HepG2 (cell line): ENCODE measurements at regions not wholly inside any gene's neighbourhood (a gene's known extent, or its start where the extent isn't known, plus 50 kb on each side); places are given as distances from the start of the nearest gene placed in this dataset.

Source experiments
- ATAC-seq: fragments of 200-7000 bp; cut with Tn5 transposase; 3 replicates; pipeline ENCODE4 v1.9.1; 2020; ENCODE audit warnings: mild to moderate bottlenecking, moderate library complexity
- BruUV-seq: library from RNA; stranded (reverse); fragments of 400-500 nt; replicated peaks from 2 replicates; lab custom pipeline; 2021; lab: Mats Ljungman, UMichigan
- CTCF ChIA-PET: fragments of 300-600 bp; formaldehyde crosslinking; extraction: SDS; loops from one replicate; lab custom pipeline; 2021; ENCODE audit warnings: low total read pairs, inconsistent platforms, low intra/inter-chr PET ratio; lab: Yijun Ruan, JAX
- POLR2A ChIA-PET: fragments of 350-600 bp; sonication (Branson Sonifier 250); formaldehyde crosslinking; loops from one replicate; lab custom pipeline; 2020; ENCODE audit warnings: antibody characterized with exemption, inconsistent platforms; lab: Yijun Ruan, JAX
- DNase-seq: peaks from one replicate; pipeline ENCODE4 v3.0.0-alpha.2; 2015; ENCODE audit warnings: low spot score
- FAIRE-seq: peaks from 3 replicates; lab custom pipeline; 2011; peaks lifted over from hg19 to GRCh38; lab: Jason Lieb, UNC
- H2AFZ ChIP-seq: one replicate; pipeline ENCODE4 v1.6.1; 2011; ENCODE audit warnings: low read length, inconsistent platforms
- H3K27ac ChIP-seq: fragments of 300-600 bp; 3 replicates; pipeline ENCODE4 v1.8.0; 2011; ENCODE audit warnings: mixed run types, mild to moderate bottlenecking, mixed read lengths, low read length, inconsistent platforms; ENCODE audit not compliant: insufficient read depth; ENCODE audit errors: extremely low read length
- H3K27me3 ChIP-seq, 2 experiments: fragments of 200-600 bp in 1 of 2; 2 replicates in 1 of 2; 3 replicates in 1 of 2; pipeline versions ENCODE4 v1.6.0 to v1.8.0; 2011; ENCODE audit warnings: low read length in 2 of 2, mild to moderate bottlenecking in 2 of 2, moderate library complexity in 2 of 2, inconsistent platforms in 1 of 2; ENCODE audit not compliant: insufficient read depth in 2 of 2, control insufficient read depth in 1 of 2
- H3K36me3 ChIP-seq, 2 experiments: fragments of 200-600 bp in 1 of 2; replicated peaks in 1 of 2; 2 replicates in 1 of 2; 3 replicates in 1 of 2; pipeline versions ENCODE4 v1.5.1 to v1.8.0; 2011; ENCODE audit warnings: low read length in 2 of 2, inconsistent platforms in 1 of 2; ENCODE audit not compliant: insufficient read depth in 2 of 2, control insufficient read depth in 1 of 2
- H3K4me1 ChIP-seq: 2 replicates; pipeline ENCODE4 v1.5.1; 2012; ENCODE audit warnings: low read length, inconsistent platforms; ENCODE audit not compliant: insufficient read depth
- H3K4me2 ChIP-seq: 2 replicates; pipeline ENCODE4 v1.6.0; 2011; ENCODE audit warnings: low read depth, low read length, inconsistent platforms
- H3K4me3 ChIP-seq, 3 experiments: fragments of 200-600 bp in 1 of 3; sonication (generic), shearing (Covaris generic) in 1 of 3; replicated peaks in 1 of 3; 2 replicates each; pipeline ENCODE4 v1.5.1; 2011 to 2016; ENCODE audit warnings: low read length in 3 of 3, inconsistent platforms in 2 of 3, low read depth in 2 of 3, mild to moderate bottlenecking in 2 of 3, control low read depth in 1 of 3, mixed read lengths in 1 of 3; ENCODE audit not compliant: insufficient read depth in 1 of 3
- H3K79me2 ChIP-seq: one replicate; pipeline ENCODE4 v1.6.1; 2011; ENCODE audit warnings: low read length, inconsistent platforms; ENCODE audit not compliant: insufficient read depth
- H3K9ac ChIP-seq: 2 replicates; pipeline ENCODE4 v1.6.0; 2011; ENCODE audit warnings: mild to moderate bottlenecking, low read depth, low read length, inconsistent platforms; ENCODE audit not compliant: insufficient read depth
- H3K9me3 ChIP-seq: 2 replicates; pipeline ENCODE4 v1.5.1; 2012; ENCODE audit warnings: mild to moderate bottlenecking, low read length
- H4K20me1 ChIP-seq: 2 replicates; pipeline ENCODE4 v1.6.0; 2011; ENCODE audit warnings: inconsistent platforms, mild to moderate bottlenecking, low read length, moderate library complexity; ENCODE audit not compliant: insufficient read depth
- ATF7 ChIP-seq, 2 experiments: fragments of 450-650 bp in 1 of 2; sonication (generic) in 1 of 2; formaldehyde crosslinking in 1 of 2; IDR thresholded peaks; 2 replicates each; pipeline versions ENCODE4 v1.4.0 to v1.6.1; 2016 to 2020; ENCODE audit warnings: antibody characterized with exemption in 1 of 2, mild to moderate bottlenecking in 1 of 2, missing genetic modification reagents in 1 of 2
- MTA1 ChIP-seq: sonication (generic); formaldehyde crosslinking; IDR thresholded peaks from 2 replicates; pipeline ENCODE4 v1.4.0; 2020; ENCODE audit warnings: missing genetic modification reagents, mild to moderate bottlenecking, borderline replicate concordance
- ONECUT2 ChIP-seq: sonication (generic); formaldehyde crosslinking; IDR thresholded peaks from 2 replicates; pipeline ENCODE4 v1.4.0; 2020; ENCODE audit warnings: missing genetic modification reagents
- THAP9 ChIP-seq: sonication (generic); formaldehyde crosslinking; IDR thresholded peaks from 2 replicates; pipeline ENCODE4; 2020; ENCODE audit warnings: missing genetic modification reagents, mild to moderate bottlenecking, borderline replicate concordance
- WGBS: methylation state at CpG from one replicate; pipeline ENCODE4 v1.1.6; 2017; ENCODE audit warnings: low lambda C conversion rate; 5-methylcytosine and 5-hydroxymethylcytosine counted together
- in situ Hi-C: cut with HindIII; loops from 2 replicates; pipeline ENCODE4 v1.10.0; 2017; ENCODE audit warnings: low pct_unique_long_range_greater_than_20kb; ENCODE audit not compliant: extremely low pct_ligation_motif_present
- intact Hi-C: fragments of 100-400 bp; cut with micrococcal nuclease; formaldehyde crosslinking; loops from one replicate; pipeline ENCODE4 v1.10.0; 2022; ENCODE audit not compliant: unreplicated experiment

DNA sequence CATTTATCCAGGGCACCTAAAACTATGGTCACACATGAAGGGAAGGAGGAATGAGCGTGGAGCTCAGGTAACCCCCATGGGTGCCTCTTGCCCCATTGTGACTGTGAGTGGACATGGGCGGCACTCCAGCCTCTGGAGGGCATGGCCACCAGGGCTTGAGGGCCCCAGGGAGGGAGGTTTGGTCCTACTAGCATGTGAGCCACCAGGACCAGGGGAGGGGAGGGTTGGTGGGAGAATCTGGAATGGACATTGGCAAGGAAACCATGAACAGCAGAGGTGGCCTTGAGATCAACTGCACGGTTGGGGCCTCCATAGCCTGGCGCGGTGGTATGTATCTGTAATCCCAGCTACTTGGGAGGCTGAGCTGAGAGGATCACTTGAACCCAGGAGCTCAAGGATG is 623.6 kb downstream of the AACS start:
- H3K4me2 ChIP-seq = no peak overlapping the region
- H3K27me3 ChIP-seq = peaks cover 0 to 7% of the 10 kb centered on the region in 2 experiments; a peak in 1 of 5 replicates
- no peaks in the 10 kb centered on the region for H3K36me3 ChIP-seq
- no peak overlapping the region for H3K27ac ChIP-seq
- no peak for DNase-seq
- H3K79me2 ChIP-seq = no peaks in the 10 kb centered on the region
- no peak overlapping the region for H3K4me3 ChIP-seq
- intact Hi-C loops = loop anchor here (10.0 kb wide), 1 partner anchor 504 kb away; the partner anchor contains the start of gene TMEM132B
- no peaks in the 10 kb centered on the region for H3K9me3 ChIP-seq
- POLR2A ChIA-PET = no interaction called here
- no peak overlapping the region for H2AFZ ChIP-seq
- no peak for FAIRE-seq
- no peak for ATAC-seq
- H3K9ac ChIP-seq = no peak overlapping the region
- CTCF ChIA-PET = no interaction called here
- in situ Hi-C loops = loop anchor here (10.0 kb wide), 1 partner anchor 154 kb away; no protein-coding TSS in a partner anchor
- no TSS peak for BruUV-seq
- no peaks in the 10 kb centered on the region for H4K20me1 ChIP-seq
- no peaks in the 10 kb centered on the region for H3K4me1 ChIP-seq
- 45% methylated on average over 4 of the region's 5 CpGs for WGBS
- TF ChIP-seq ONECUT2 (CRISPR knock-in tag) (no peak), MTA1 (CRISPR knock-in tag) (no peak), ATF7 (IDR thresholded peaks at IDR 0.05) (no peak), ATF7 (CRISPR knock-in tag; IDR thresholded peaks at IDR 0.05) (no peak)

DNA sequence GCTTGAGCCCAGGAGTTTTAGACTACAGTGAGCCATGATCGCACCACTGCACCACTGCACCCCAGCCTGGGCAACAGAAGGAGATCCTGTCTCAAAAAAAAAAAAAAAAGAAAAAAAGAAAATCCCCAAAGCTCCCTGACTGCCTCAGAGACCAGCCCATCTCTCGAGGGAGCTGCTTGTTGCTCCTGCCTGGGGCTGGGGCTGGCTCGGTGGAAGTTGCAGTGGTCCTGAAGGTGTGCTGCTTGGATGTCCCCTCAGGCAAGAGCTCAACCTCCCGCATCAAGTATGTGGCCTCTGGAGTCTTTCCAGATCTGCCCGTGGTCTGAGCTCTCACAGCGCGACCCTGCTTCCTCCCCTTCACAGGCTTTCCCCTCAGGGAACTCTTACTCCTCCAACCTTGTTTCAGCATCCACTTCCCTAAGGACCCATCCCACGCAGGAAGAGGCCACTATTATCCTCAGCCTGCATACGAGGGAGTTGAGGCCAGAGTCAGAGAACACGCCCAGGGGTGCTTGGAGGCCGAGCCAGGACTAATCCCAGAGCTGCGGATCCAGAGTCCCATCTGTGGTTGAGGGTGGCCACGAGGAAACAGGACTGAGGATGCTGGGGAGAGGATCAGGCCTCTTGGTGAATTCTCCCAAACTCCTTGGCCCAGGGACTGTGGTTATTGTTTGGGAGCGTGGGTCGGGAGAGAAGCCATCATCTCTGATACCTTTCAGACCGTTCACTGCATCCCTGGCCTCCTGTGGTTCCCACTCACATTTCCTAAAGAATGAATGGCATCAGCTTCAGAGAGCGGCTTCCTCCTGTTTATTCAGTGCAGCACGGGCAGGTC is 624.6 kb downstream of the AACS start:
- DNase-seq (no peak), ATAC-seq (no peak), FAIRE-seq (no peak)
- ChIA-PET POLR2A (no interaction called here), CTCF (no interaction called here)
- Histone ChIP-seq H3K4me2 (no peak overlapping the region), H2AFZ (no peak overlapping the region), H3K79me2 (no peaks in the 10 kb centered on the region), H3K4me3 (no peak overlapping the region), H3K27me3 (peaks cover 0 to 7% of the 10 kb centered on the region in 2 experiments; a peak in 1 of 5 replicates), H3K9me3 (no peaks in the 10 kb centered on the region), H3K9ac (no peak overlapping the region), H4K20me1 (no peaks in the 10 kb centered on the region), H3K36me3 (no peaks in the 10 kb centered on the region), H3K27ac (no peak overlapping the region), H3K4me1 (no peaks in the 10 kb centered on the region)
- TF ChIP-seq THAP9 = no peak
- intact Hi-C loops (loop anchor here (10.0 kb wide), 1 partner anchor 505 kb away; the partner anchor contains the start of gene TMEM132B), in situ Hi-C loops (loop anchor here (10.0 kb wide), 1 partner anchor 155 kb away; no protein-coding TSS in a partner anchor)
- BruUV-seq = no TSS peak
- WGBS = 27% methylated on average over 6 of the region's 18 CpGs
